ENCODE measurements at regions not wholly inside any gene's neighbourhood (a gene's known extent, or its start where the extent isn't known, plus 50 kb on each side); places are given as distances from the start of the nearest gene placed in this dataset.
A peak's percentile ranks its signal among the peaks of the same experiment; 100 is the strongest.

GRCh38 chr2:44103639-44104038, 65.0 kb upstream of the PPM1B start:
- H2BK20ac ChIP-seq (ENCODE audit: low read length): no peak overlapping the region
- no peak overlapping the region for H3K27ac ChIP-seq (ENCODE audit: low read depth, low read length)
- H3K4me3 ChIP-seq (ENCODE audit: extremely low read depth in 1 of 4, insufficient read depth in 2 of 4, low read depth in 3 of 4, low read length in 4 of 4): no peak overlapping the region
- H3K4me2 ChIP-seq (ENCODE audit: insufficient read depth in 1 of 2, low read depth in 2 of 2, low read length in 2 of 2): no peak overlapping the region
- H2BK5ac ChIP-seq (ENCODE audit: low read depth, low read length): no peak overlapping the region
- WGBS, 2 experiments (ENCODE audit: extremely low coverage in 1 of 2, insufficient coverage in 1 of 2, insufficient read length in 1 of 2, insufficient replicate concordance in 2 of 2, low coverage in 1 of 2, low lambda C conversion rate in 2 of 2, missing lambda C conversion rate in 1 of 2): 92% methylated on average over 6 of the region's 6 CpGs; no CpG with 5 or more reads in 1 of the 2 experiments
- no peak overlapping the region for H4K91ac ChIP-seq (replicated peaks; ENCODE audit: insufficient read length, low read length)
- no peaks in the 10 kb centered on the region for H3K27me3 ChIP-seq (replicated peaks in 1 of 4; ENCODE audit: control insufficient read depth in 3 of 4, extremely low read depth in 1 of 4, insufficient read depth in 3 of 4, low read length in 3 of 4)
- H2AFZ ChIP-seq (ENCODE audit: low read length): no peak overlapping the region; the same call in 1 of the 2 replicates
- H2BK12ac ChIP-seq (ENCODE audit: low read depth, low read length): peak overlapping the region; percentile 44; the same call in 1 of the 2 replicates
- no peak overlapping the region for H3K18ac ChIP-seq (ENCODE audit: extremely low read depth, low read length)
- no peak overlapping the region for H3K4ac ChIP-seq (replicated peaks; ENCODE audit: insufficient read length, low read depth, low read length)
- no peak overlapping the region for H3K56ac ChIP-seq (replicated peaks; ENCODE audit: insufficient read length, low read depth, low read length)
- H2BK120ac ChIP-seq (replicated peaks; ENCODE audit: low read depth, low read length): peak overlapping the region; percentile 62
- H3K23ac ChIP-seq (ENCODE audit: insufficient read length): no peak overlapping the region
- H3K14ac ChIP-seq (ENCODE audit: insufficient read length): no peak overlapping the region
- no peak overlapping the region for H4K8ac ChIP-seq (ENCODE audit: extremely low read depth, insufficient read depth, low read length)
- H2AK5ac ChIP-seq (ENCODE audit: low read depth, low read length): 0 out of 2 replicates have a peak overlapping the region, but pooled peaks have one; percentile 56
- no peak for FAIRE-seq
- H4K5ac ChIP-seq (ENCODE audit: insufficient read length, low read depth, low read length): no peak overlapping the region
- POLR2A ChIA-PET (ENCODE audit: partially characterized antibody): no interaction called here
- DNase-seq (ENCODE audit: low read depth in 1 of 2, low spot score in 2 of 2): no peak
- H4K20me1 ChIP-seq (replicated peaks in 1 of 2; ENCODE audit: control insufficient read depth in 1 of 2, insufficient read depth in 2 of 2, low read length in 2 of 2): no peaks in the 10 kb centered on the region
- no peaks in the 10 kb centered on the region for H3K23me2 ChIP-seq (ENCODE audit: low read depth, low read length)
- no peaks in the 10 kb centered on the region for H3K9me3 ChIP-seq (ENCODE audit: insufficient read depth in 2 of 2, low read depth in 1 of 2, low read length in 1 of 2)
- no peaks in the 10 kb centered on the region for H3K36me3 ChIP-seq (ENCODE audit: control insufficient read depth in 2 of 4, insufficient read depth in 4 of 4, low read length in 3 of 4)
- no peaks in the 10 kb centered on the region for H3K79me1 ChIP-seq (ENCODE audit: low read depth, low read length)
- no peak overlapping the region for H3K9ac ChIP-seq (replicated peaks in 1 of 4; ENCODE audit: extremely low read depth in 1 of 4, low read depth in 3 of 4, low read length in 3 of 4)
- no peaks in the 10 kb centered on the region for H3K79me2 ChIP-seq (ENCODE audit: control insufficient read depth in 1 of 2, insufficient read depth in 2 of 2, low read length in 2 of 2)
- H3K4me1 ChIP-seq (replicated peaks in 1 of 4; ENCODE audit: control insufficient read depth in 3 of 4, insufficient read depth in 4 of 4, low read length in 3 of 4): peaks cover 0 to 3% (median 1%) of the 10 kb centered on the region in 4 experiments; a peak in 2 of 7 replicates
- CTCF ChIA-PET (ENCODE audit: partially characterized antibody): interaction anchor here (1.1 to 3.1 kb wide), 2 partner anchors 15 to 252 kb away, joined by 3 to 7 read pairs; no protein-coding TSS in a partner anchor
- H2BK15ac ChIP-seq (ENCODE audit: low read length): no peak overlapping the region
- TF ChIP-seq BCL11A (IDR thresholded peaks at IDR 0.05; ENCODE audit: low read depth in 2 of 2, low read length in 2 of 2) (no peak), CTBP2 (IDR thresholded peaks at IDR 0.05; ENCODE audit: borderline replicate concordance, insufficient read depth, insufficient read length, low read length) (no peak), PHF8 (conservative IDR thresholded peaks at IDR 0.05; ENCODE audit: low read depth, low read length) (no peak), RAD21 (IDR thresholded peaks at IDR 0.05 in 1 of 2, conservative IDR thresholded peaks at IDR 0.05 in 1 of 2; ENCODE audit: low read depth in 2 of 2, low read length in 2 of 2) (no peak), MAX (IDR thresholded peaks at IDR 0.05) (no peak), CTCF (IDR thresholded peaks at IDR 0.05; ENCODE audit: control extremely low read depth in 1 of 3, insufficient read depth in 1 of 3, low read depth in 1 of 3, low read length in 3 of 3) (no peak), SIX5 (IDR thresholded peaks at IDR 0.05; ENCODE audit: low read depth, low read length) (no peak), KDM4A (IDR thresholded peaks at IDR 0.05; ENCODE audit: low read depth, low read length, severe bottlenecking) (no peak), POLR2A (IDR thresholded peaks at IDR 0.05; ENCODE audit: control extremely low read depth in 1 of 2, low read depth in 2 of 2, low read length in 2 of 2) (no peak), SRF (IDR thresholded peaks at IDR 0.05; ENCODE audit: low read depth, low read length) (no peak), CBX8 (IDR thresholded peaks at IDR 0.05; ENCODE audit: borderline replicate concordance, low read depth, low read length) (no peak)
